ENCODE measurements at regions not wholly inside any gene's neighbourhood (a gene's known extent, or its start where the extent isn't known, plus 50 kb on each side); places are given as distances from the start of the nearest gene placed in this dataset.

- TF ChIP-seq CTCF (IDR thresholded peaks at IDR 0.05; ENCODE audit: insufficient read depth, low read length), result peak; percentile 20
- TF ChIP-seq REST (IDR thresholded peaks at IDR 0.05; ENCODE audit: insufficient replicate concordance, low read depth), result no peak
- no peak for TF ChIP-seq POLR2AphosphoS5 (IDR thresholded peaks at IDR 0.05; ENCODE audit: low read depth)
- TF ChIP-seq SPI1 (IDR thresholded peaks at IDR 0.05; ENCODE audit: borderline replicate concordance, low read depth), result no peak
- TF ChIP-seq GABPA (IDR thresholded peaks at IDR 0.05; ENCODE audit: low read depth), result no peak
These were observed 139.1 kb upstream of the ERCC6L2 start for GRCh38 chr9:95736370-95736769.

All from HL-60 (cell line).